ENCODE measurements at regions not wholly inside any gene's neighbourhood (a gene's known extent, or its start where the extent isn't known, plus 50 kb on each side); places are given as distances from the start of the nearest gene placed in this dataset.

GRCh38 chr2:4029081-4029480 lies 325.7 kb downstream of the DCDC2C start:
- no peaks in the 10 kb centered on the region for H3K27me3 ChIP-seq (ENCODE audit: insufficient read depth, low read length, poor library complexity, severe bottlenecking)

GRCh38 chr2:4039896-4040295 lies 336.5 kb downstream of the DCDC2C start:
- H3K9ac ChIP-seq (ENCODE audit: low read depth, low read length, poor library complexity, severe bottlenecking): no peak overlapping the region
- no peak overlapping the region for H3K4me2 ChIP-seq (ENCODE audit: low read depth, low read length, poor library complexity, severe bottlenecking)
- peaks cover 3% of the 10 kb centered on the region; the same call in 1 of the 2 replicates for H3K9me3 ChIP-seq (ENCODE audit: insufficient read depth, low read depth, low read length)
- no peak overlapping the region for H2AFZ ChIP-seq (ENCODE audit: low read length)
- no peaks in the 10 kb centered on the region for H3K9me2 ChIP-seq (replicated peaks; ENCODE audit: low read depth, low read length)
- no peaks in the 10 kb centered on the region for H3K4me1 ChIP-seq (ENCODE audit: insufficient read depth, low read length, poor library complexity, severe bottlenecking)
- H3K4me3 ChIP-seq (ENCODE audit: low read length, poor library complexity, severe bottlenecking): no peak overlapping the region
- H3F3A ChIP-seq (ENCODE audit: low read depth): no peaks in the 10 kb centered on the region
- no peaks in the 10 kb centered on the region for H3K79me2 ChIP-seq (ENCODE audit: insufficient read depth, low read length)
- no peaks in the 10 kb centered on the region for H4K20me1 ChIP-seq (ENCODE audit: insufficient read depth, low read length, poor library complexity, severe bottlenecking)
- H3K27me3 ChIP-seq (ENCODE audit: insufficient read depth, low read length, poor library complexity, severe bottlenecking): no peaks in the 10 kb centered on the region
- H3K36me3 ChIP-seq (ENCODE audit: insufficient read depth, low read length): no peaks in the 10 kb centered on the region
- TF ChIP-seq EZH2phosphoT487 (IDR thresholded peaks at IDR 0.05; ENCODE audit: borderline replicate concordance) (no peak), CTCF (conservative IDR thresholded peaks at IDR 0.05; ENCODE audit: low read length) (no peak)

More at GRCh38 chr2:4029081-4029480, 325.7 kb downstream of the DCDC2C start:
- no peak overlapping the region for H3K4me3 ChIP-seq (ENCODE audit: low read length, poor library complexity, severe bottlenecking)
- H3K4me1 ChIP-seq (ENCODE audit: insufficient read depth, low read length, poor library complexity, severe bottlenecking): no peaks in the 10 kb centered on the region
- H3K36me3 ChIP-seq (ENCODE audit: insufficient read depth, low read length): no peaks in the 10 kb centered on the region
- H3K9me2 ChIP-seq (replicated peaks; ENCODE audit: low read depth, low read length): no peaks in the 10 kb centered on the region
- no peaks in the 10 kb centered on the region for H3K9me3 ChIP-seq (ENCODE audit: insufficient read depth, low read depth, low read length)
- H3K79me2 ChIP-seq (ENCODE audit: insufficient read depth, low read length): no peaks in the 10 kb centered on the region
- no peak overlapping the region for H3K4me2 ChIP-seq (ENCODE audit: low read depth, low read length, poor library complexity, severe bottlenecking)
- H3F3A ChIP-seq (ENCODE audit: low read depth): no peaks in the 10 kb centered on the region
- no peak overlapping the region for H2AFZ ChIP-seq (ENCODE audit: low read length)
- TF ChIP-seq EZH2phosphoT487 (IDR thresholded peaks at IDR 0.05; ENCODE audit: borderline replicate concordance) (no peak), CTCF (conservative IDR thresholded peaks at IDR 0.05; ENCODE audit: low read length) (no peak)
- H4K20me1 ChIP-seq (ENCODE audit: insufficient read depth, low read length, poor library complexity, severe bottlenecking): no peaks in the 10 kb centered on the region
- H3K9ac ChIP-seq (ENCODE audit: low read depth, low read length, poor library complexity, severe bottlenecking): no peak overlapping the region

GRCh38 chr2:4047961-4048891 lies 344.9 kb downstream of the DCDC2C start:
- no peaks in the 10 kb centered on the region; the same call in 1 of the 2 replicates for H3K9me3 ChIP-seq (ENCODE audit: insufficient read depth, low read depth, low read length)
- TF ChIP-seq EZH2phosphoT487 (IDR thresholded peaks at IDR 0.05; ENCODE audit: borderline replicate concordance): no peak
- no peak for TF ChIP-seq CTCF (conservative IDR thresholded peaks at IDR 0.05; ENCODE audit: low read length)
- H3K36me3 ChIP-seq (ENCODE audit: insufficient read depth, low read length): no peaks in the 10 kb centered on the region
- H2AFZ ChIP-seq (ENCODE audit: low read length): no peak overlapping the region
- H3K27me3 ChIP-seq (ENCODE audit: insufficient read depth, low read length, poor library complexity, severe bottlenecking): no peaks in the 10 kb centered on the region
- no peaks in the 10 kb centered on the region for H3K79me2 ChIP-seq (ENCODE audit: insufficient read depth, low read length)
- no peaks in the 10 kb centered on the region for H3K9me2 ChIP-seq (replicated peaks; ENCODE audit: low read depth, low read length)
- H3K4me3 ChIP-seq (ENCODE audit: low read length, poor library complexity, severe bottlenecking): no peak overlapping the region
- no peaks in the 10 kb centered on the region for H3F3A ChIP-seq (ENCODE audit: low read depth)
- H3K9ac ChIP-seq (ENCODE audit: low read depth, low read length, poor library complexity, severe bottlenecking): no peak overlapping the region
- no peaks in the 10 kb centered on the region for H4K20me1 ChIP-seq (ENCODE audit: insufficient read depth, low read length, poor library complexity, severe bottlenecking)
- no peaks in the 10 kb centered on the region for H3K4me1 ChIP-seq (ENCODE audit: insufficient read depth, low read length, poor library complexity, severe bottlenecking)
- H3K4me2 ChIP-seq (ENCODE audit: low read depth, low read length, poor library complexity, severe bottlenecking): no peak overlapping the region
